KMS-11 (cell line): ENCODE measurements at regions not wholly inside any gene's neighbourhood (a gene's known extent, or its start where the extent isn't known, plus 50 kb on each side); places are given as distances from the start of the nearest gene placed in this dataset.

ENCODE experiments used
- H2AFZ ChIP-seq: fragments of 200-600 bp; sonication (generic); 2 replicates; pipeline ENCODE4 v1.6.1; 2016; ENCODE audit warnings: antibody characterized with exemption, mixed run types, low read depth
- H3K27ac ChIP-seq: fragments of 200-600 bp; sonication (generic); 2 replicates; pipeline ENCODE4 v1.6.1; 2016; ENCODE audit warnings: mild to moderate bottlenecking, mixed run types
- H3K27me3 ChIP-seq: fragments of 200-600 bp; sonication (generic); 2 replicates; pipeline ENCODE4 v1.6.1; 2017; ENCODE audit warnings: mild to moderate bottlenecking, low read depth, mixed run types, moderate library complexity; ENCODE audit not compliant: insufficient read depth
- H3K36me3 ChIP-seq: fragments of 200-600 bp; sonication (generic); 2 replicates; pipeline ENCODE4 v1.6.1; 2017; ENCODE audit warnings: mild to moderate bottlenecking, mixed run types; ENCODE audit not compliant: insufficient read depth
- H3K4me1 ChIP-seq: fragments of 200-600 bp; sonication (generic); 2 replicates; pipeline ENCODE4 v1.6.1; 2016; ENCODE audit warnings: mild to moderate bottlenecking, low read depth, mixed run types; ENCODE audit not compliant: poor library complexity, severe bottlenecking
- H3K4me2 ChIP-seq: fragments of 200-600 bp; sonication (generic); 2 replicates; pipeline ENCODE4 v1.7.0; 2016; ENCODE audit warnings: mild to moderate bottlenecking, mixed run types
- H3K4me3 ChIP-seq: fragments of 200-600 bp; sonication (generic); IDR thresholded peaks from 2 replicates; pipeline ENCODE4 v1.6.1; 2017; ENCODE audit warnings: low read depth, low read length, mixed read lengths; ENCODE audit not compliant: insufficient read depth
- H3K79me2 ChIP-seq: fragments of 200-600 bp; sonication (generic); 2 replicates; pipeline ENCODE4 v1.6.1; 2016; ENCODE audit warnings: low read depth, mixed run types; ENCODE audit not compliant: insufficient read depth
- H3K9ac ChIP-seq: fragments of 200-600 bp; sonication (generic); 2 replicates; pipeline ENCODE4 v1.6.1; 2016; ENCODE audit warnings: mild to moderate bottlenecking, mixed run types
- H4K20me1 ChIP-seq: fragments of 200-600 bp; sonication (generic); 2 replicates; pipeline ENCODE4 v1.6.1; 2016; ENCODE audit warnings: mild to moderate bottlenecking, mixed run types; ENCODE audit not compliant: insufficient read depth
- CTCF ChIP-seq: fragments of 200-600 bp; sonication (generic); conservative IDR thresholded peaks from 2 replicates; pipeline ENCODE4 v1.6.1; 2017; ENCODE audit warnings: low read depth, mild to moderate bottlenecking, antibody characterized with exemption, low read length, moderate library complexity, mixed read lengths

- Histone ChIP-seq H3K4me2 (no peak overlapping the region), H2AFZ (no peak overlapping the region), H3K4me1 (no peaks in the 10 kb centered on the region), H3K4me3 (no peak overlapping the region), H3K9ac (no peak overlapping the region), H3K36me3 (no peaks in the 10 kb centered on the region), H3K79me2 (no peaks in the 10 kb centered on the region), H4K20me1 (no peaks in the 10 kb centered on the region), H3K27ac (no peak overlapping the region), H3K27me3 (peaks cover 65% of the 10 kb centered on the region)
- no peak for TF ChIP-seq CTCF
Measured at GRCh38 chr15:77685082-77685815, 52.5 kb upstream of the LINGO1 start.

- Histone ChIP-seq H3K79me2 (no peaks in the 10 kb centered on the region), H3K36me3 (no peaks in the 10 kb centered on the region), H4K20me1 (no peaks in the 10 kb centered on the region), H2AFZ (no peak overlapping the region), H3K27ac (no peak overlapping the region), H3K4me3 (no peak overlapping the region), H3K9ac (no peak overlapping the region), H3K27me3 (peaks cover 61% of the 10 kb centered on the region), H3K4me1 (no peaks in the 10 kb centered on the region), H3K4me2 (no peak overlapping the region)
- no peak for TF ChIP-seq CTCF
Measured at GRCh38 chr15:77684341-77685081, 51.8 kb upstream of the LINGO1 start.

- H3K36me3 ChIP-seq: no peaks in the 10 kb centered on the region
- no peak for TF ChIP-seq CTCF
- no peak overlapping the region for H2AFZ ChIP-seq
- no peak overlapping the region for H3K9ac ChIP-seq
- H3K4me3 ChIP-seq: no peak overlapping the region
- H3K79me2 ChIP-seq: no peaks in the 10 kb centered on the region
- peaks cover 63% of the 10 kb centered on the region for H3K27me3 ChIP-seq
- no peaks in the 10 kb centered on the region for H3K4me1 ChIP-seq
- H4K20me1 ChIP-seq: no peaks in the 10 kb centered on the region
- H3K4me2 ChIP-seq: no peak overlapping the region
- no peak overlapping the region for H3K27ac ChIP-seq
Measured at GRCh38 chr15:77682564-77682963, 49.9 kb upstream of the LINGO1 start.
